ENCODE measurements at regions not wholly inside any gene's neighbourhood (a gene's known extent, or its start where the extent isn't known, plus 50 kb on each side); places are given as distances from the start of the nearest gene placed in this dataset.

- no peak for TF ChIP-seq CTCF (IDR thresholded peaks at IDR 0.05)
- TF ChIP-seq POLR2A (IDR thresholded peaks at IDR 0.05): no peak
Measured at GRCh38 chr16:54482892-54483574, 196.4 kb upstream of the IRX3 start.
